ENCODE measurements at regions not wholly inside any gene's neighbourhood (a gene's known extent, or its start where the extent isn't known, plus 50 kb on each side); places are given as distances from the start of the nearest gene placed in this dataset.

DNA sequence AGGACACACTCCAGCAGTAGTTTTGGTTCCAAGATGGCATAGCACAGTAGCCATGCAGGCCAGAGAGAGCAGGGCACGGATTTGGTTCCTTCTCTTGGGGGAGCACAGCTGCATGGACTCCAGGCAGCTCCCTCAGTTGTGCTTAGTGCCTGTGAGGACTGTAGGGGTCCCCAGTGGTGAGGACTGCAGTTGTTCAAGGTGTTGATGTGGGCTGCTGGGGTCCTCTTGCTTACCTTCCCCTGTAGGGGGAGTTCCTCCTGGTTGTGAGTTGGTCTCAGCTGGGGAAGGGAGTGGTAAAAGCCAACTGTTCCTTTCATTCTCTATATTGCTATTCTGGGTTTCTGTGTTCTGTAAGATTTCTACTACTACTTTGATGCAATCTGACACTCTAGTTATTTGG lies 606.5 kb downstream of the MAGEB5 start:
- Mint-ChIP-seq H3K4me1 (ENCODE audit: low read depth, unreplicated experiment) (no peaks in the 10 kb centered on the region), H3K27ac (ENCODE audit: unreplicated experiment) (no peak overlapping the region), H3K27me3 (ENCODE audit: unreplicated experiment) (peaks cover 3% of the 10 kb centered on the region), H3K36me3 (ENCODE audit: unreplicated experiment) (no peaks in the 10 kb centered on the region), H3K9me3 (ENCODE audit: unreplicated experiment) (no peaks in the 10 kb centered on the region), H3K4me3 (ENCODE audit: unreplicated experiment) (no peak overlapping the region)
- TF ChIP-seq, protein P1, sequence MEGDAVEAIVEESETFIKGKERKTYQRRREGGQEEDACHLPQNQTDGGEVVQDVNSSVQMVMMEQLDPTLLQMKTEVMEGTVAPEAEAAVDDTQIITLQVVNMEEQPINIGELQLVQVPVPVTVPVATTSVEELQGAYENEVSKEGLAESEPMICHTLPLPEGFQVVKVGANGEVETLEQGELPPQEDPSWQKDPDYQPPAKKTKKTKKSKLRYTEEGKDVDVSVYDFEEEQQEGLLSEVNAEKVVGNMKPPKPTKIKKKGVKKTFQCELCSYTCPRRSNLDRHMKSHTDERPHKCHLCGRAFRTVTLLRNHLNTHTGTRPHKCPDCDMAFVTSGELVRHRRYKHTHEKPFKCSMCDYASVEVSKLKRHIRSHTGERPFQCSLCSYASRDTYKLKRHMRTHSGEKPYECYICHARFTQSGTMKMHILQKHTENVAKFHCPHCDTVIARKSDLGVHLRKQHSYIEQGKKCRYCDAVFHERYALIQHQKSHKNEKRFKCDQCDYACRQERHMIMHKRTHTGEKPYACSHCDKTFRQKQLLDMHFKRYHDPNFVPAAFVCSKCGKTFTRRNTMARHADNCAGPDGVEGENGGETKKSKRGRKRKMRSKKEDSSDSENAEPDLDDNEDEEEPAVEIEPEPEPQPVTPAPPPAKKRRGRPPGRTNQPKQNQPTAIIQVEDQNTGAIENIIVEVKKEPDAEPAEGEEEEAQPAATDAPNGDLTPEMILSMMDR (IDR thresholded peaks at IDR 0.05; ENCODE audit: partially characterized antibody, unreplicated experiment): no peak
- DNase-seq: no peak

DNA sequence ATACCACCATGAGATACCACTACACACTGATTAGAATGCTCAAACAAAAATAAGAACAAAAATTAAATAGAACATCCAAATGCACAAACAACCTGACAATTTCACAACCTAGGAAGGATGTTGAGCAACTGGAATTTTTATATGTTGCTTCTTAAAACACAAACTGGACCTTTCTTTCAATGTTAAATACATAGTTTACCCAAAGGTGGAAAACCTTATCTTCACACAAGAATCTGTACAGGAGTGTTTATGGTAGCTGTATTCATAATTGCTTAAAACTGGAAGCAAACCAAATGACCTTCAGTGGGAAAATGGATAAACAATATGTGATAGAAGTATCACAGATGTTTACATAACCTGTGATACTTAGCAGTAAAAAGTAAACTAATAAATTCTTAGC lies 573.8 kb downstream of the MAGEB5 start:
- no peaks in the 10 kb centered on the region for H3K36me3 Mint-ChIP-seq (ENCODE audit: unreplicated experiment)
- H3K27me3 Mint-ChIP-seq (ENCODE audit: unreplicated experiment): no peaks in the 10 kb centered on the region
- no peaks in the 10 kb centered on the region for H3K9me3 Mint-ChIP-seq (ENCODE audit: unreplicated experiment)
- DNase-seq: no peak
- no peak overlapping the region for H3K4me3 Mint-ChIP-seq (ENCODE audit: unreplicated experiment)
- H3K27ac Mint-ChIP-seq (ENCODE audit: unreplicated experiment): no peak overlapping the region
- TF ChIP-seq, protein P1 (IDR thresholded peaks at IDR 0.05; ENCODE audit: partially characterized antibody, unreplicated experiment): no peak
- H3K4me1 Mint-ChIP-seq (ENCODE audit: low read depth, unreplicated experiment): no peaks in the 10 kb centered on the region

DNA sequence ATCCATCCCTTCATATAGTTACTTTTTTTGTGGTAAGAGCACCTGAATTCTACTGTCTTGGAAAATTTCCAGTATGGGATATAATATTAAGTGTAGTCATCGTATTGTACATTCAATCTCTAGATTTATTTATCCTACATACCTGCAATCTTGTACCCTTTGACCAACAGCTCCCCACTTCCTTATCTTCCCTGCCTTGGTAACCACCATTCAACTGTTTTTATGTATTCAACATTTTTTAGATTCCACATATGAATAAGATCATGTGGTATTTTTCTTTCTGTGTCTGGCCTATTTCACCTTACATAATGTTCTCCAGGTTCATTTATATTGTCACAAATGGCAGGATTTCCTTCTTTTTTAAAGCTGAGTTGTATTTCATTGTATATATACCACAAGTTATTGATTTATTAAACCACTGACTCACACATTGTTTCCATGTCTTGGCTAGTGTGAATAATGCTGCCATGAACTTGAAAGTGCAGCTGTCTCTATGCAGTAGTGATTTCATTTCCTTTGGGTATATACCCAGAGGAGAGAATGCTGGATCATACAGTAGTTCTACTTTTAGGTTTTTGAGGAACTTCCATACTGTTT lies 572.5 kb downstream of the MAGEB5 start:
- no peak for DNase-seq
- H3K27ac Mint-ChIP-seq (ENCODE audit: unreplicated experiment): no peak overlapping the region
- no peaks in the 10 kb centered on the region for H3K4me1 Mint-ChIP-seq (ENCODE audit: low read depth, unreplicated experiment)
- TF ChIP-seq, protein P1 (IDR thresholded peaks at IDR 0.05; ENCODE audit: partially characterized antibody, unreplicated experiment): no peak
- H3K27me3 Mint-ChIP-seq (ENCODE audit: unreplicated experiment): no peaks in the 10 kb centered on the region
- H3K9me3 Mint-ChIP-seq (ENCODE audit: unreplicated experiment): no peaks in the 10 kb centered on the region
- no peaks in the 10 kb centered on the region for H3K36me3 Mint-ChIP-seq (ENCODE audit: unreplicated experiment)
- no peak overlapping the region for H3K4me3 Mint-ChIP-seq (ENCODE audit: unreplicated experiment)

DNA sequence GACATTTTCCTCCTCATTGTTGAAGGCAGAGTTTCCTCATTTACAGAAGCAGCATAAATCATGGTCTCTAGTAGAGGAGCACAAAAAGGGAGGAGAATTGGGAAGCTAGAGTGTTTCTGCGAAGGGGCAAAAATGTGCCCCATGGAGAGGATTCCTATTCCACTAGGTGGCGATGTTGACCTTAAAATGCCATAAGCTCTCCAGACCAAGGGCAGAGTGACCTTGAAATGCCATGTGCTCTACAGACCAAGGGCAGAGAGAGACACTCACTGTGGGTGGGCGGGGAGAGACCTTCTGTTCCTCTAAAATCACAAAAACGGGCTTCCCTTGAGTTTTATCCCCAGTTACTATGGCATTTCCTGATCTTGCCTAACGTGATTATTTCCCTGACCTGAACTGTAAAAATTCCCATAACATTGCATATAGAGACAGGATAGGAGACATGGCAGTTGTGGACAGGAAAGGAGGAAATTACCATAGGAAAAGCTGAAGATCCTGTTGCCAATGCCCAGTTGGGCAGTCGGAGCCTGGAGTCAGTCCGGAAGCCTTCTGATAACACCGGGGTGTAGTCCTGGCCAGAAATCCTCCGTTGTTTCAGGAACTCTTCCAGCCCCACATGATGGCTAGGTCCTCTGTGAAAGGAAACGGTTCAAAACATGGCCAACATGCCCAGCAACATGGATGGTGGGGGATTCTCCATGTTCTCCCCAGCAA lies 567.7 kb downstream of the MAGEB5 start:
- Mint-ChIP-seq H3K4me1 (ENCODE audit: low read depth, unreplicated experiment) (no peaks in the 10 kb centered on the region), H3K9me3 (ENCODE audit: unreplicated experiment) (no peaks in the 10 kb centered on the region), H3K4me3 (ENCODE audit: unreplicated experiment) (no peak overlapping the region), H3K36me3 (ENCODE audit: unreplicated experiment) (no peaks in the 10 kb centered on the region), H3K27ac (ENCODE audit: unreplicated experiment) (no peak overlapping the region), H3K27me3 (ENCODE audit: unreplicated experiment) (no peaks in the 10 kb centered on the region)
- no peak for DNase-seq
- TF ChIP-seq, protein P1 (IDR thresholded peaks at IDR 0.05; ENCODE audit: partially characterized antibody, unreplicated experiment): peak; percentile 66

DNA sequence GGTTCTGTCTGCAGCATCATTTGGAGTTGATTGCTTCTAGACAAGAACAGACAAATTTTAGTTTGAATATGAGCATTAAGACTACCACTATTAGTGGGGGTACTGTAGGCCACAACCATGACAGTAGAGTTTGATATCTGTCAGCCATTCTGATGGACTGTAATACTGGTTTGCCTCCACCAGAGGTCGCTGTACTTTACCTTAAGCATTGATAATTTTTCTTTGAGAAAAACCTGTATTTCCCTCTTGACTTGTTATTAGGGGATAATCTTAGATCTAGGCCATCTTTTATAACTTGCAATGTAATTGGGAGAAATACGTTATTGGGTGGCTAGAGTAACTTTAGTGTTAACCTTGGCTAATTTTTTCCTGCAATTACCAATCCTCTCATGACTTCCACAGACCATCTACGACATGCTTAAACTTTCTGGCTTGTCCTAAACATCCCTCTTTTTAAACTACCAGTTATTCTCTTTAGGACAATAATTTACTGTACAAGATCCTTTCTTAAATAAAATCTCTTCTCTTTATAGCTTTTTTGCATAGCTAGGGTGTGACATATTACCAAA lies 562.4 kb downstream of the MAGEB5 start:
- TF ChIP-seq, protein P1 (IDR thresholded peaks at IDR 0.05; ENCODE audit: partially characterized antibody, unreplicated experiment): peak; percentile 46
- Mint-ChIP-seq H3K27ac (ENCODE audit: unreplicated experiment) (no peak overlapping the region), H3K9me3 (ENCODE audit: unreplicated experiment) (no peaks in the 10 kb centered on the region), H3K4me3 (ENCODE audit: unreplicated experiment) (no peak overlapping the region), H3K4me1 (ENCODE audit: low read depth, unreplicated experiment) (no peaks in the 10 kb centered on the region), H3K27me3 (ENCODE audit: unreplicated experiment) (peaks cover 2% of the 10 kb centered on the region), H3K36me3 (ENCODE audit: unreplicated experiment) (peaks cover 6% of the 10 kb centered on the region)
- no peak for DNase-seq

All from glutamatergic neuron (in vitro differentiated cells).